ENCODE measurements at regions not wholly inside any gene's neighbourhood (a gene's known extent, or its start where the extent isn't known, plus 50 kb on each side); places are given as distances from the start of the nearest gene placed in this dataset.

- no peak for TF ChIP-seq CTCF (IDR thresholded peaks at IDR 0.05)
- TF ChIP-seq NR3C1 (CRISPR knock-in tag; conservative IDR thresholded peaks at IDR 0.05; ENCODE audit: low read depth) = no peak
- no peak for TF ChIP-seq JUN (CRISPR knock-in tag; IDR thresholded peaks at IDR 0.05)
- no peak for TF ChIP-seq CREB1 (CRISPR knock-in tag; IDR thresholded peaks at IDR 0.05)
- no peak for TF ChIP-seq ATF3 (CRISPR knock-in tag; conservative IDR thresholded peaks at IDR 0.05)
- no peak for TF ChIP-seq NR2C2 (CRISPR knock-in tag; IDR thresholded peaks at IDR 0.05)
Measured at GRCh38 chr13:99131410-99131809, 69.2 kb upstream of the UBAC2 start.

All from WTC11 (cell line).